Activated CD8-positive, alpha-beta memory T cell treated with anti-CD3 and anti-CD28 coated beads, Interleukin-2, amount 10 ng/mL, durations not matched to agents 7 days and 5 days (primary cell): ENCODE measurements at regions not wholly inside any gene's neighbourhood (a gene's known extent, or its start where the extent isn't known, plus 50 kb on each side); places are given as distances from the start of the nearest gene placed in this dataset.

Experiments
- ATAC-seq: fragments of 150-1000 bp; cut with Tn5 transposase; one replicate; pipeline ENCODE4 v1.10.0; 2021; ENCODE audit warnings: moderate library complexity
- CTCF ChIA-PET: fragments of 350-600 bp; sonication (Branson Sonifier 250); formaldehyde crosslinking; loops from one replicate; lab custom pipeline; 2021; ENCODE audit warnings: antibody characterized with exemption; lab: Charles Lee
- DNase-seq: peaks from one replicate; pipeline ENCODE4 v3.0.0-alpha.2; 2020
- H3K27ac Mint-ChIP-seq: one replicate; pipeline ENCODE4 v1.8.0; 2021; ENCODE audit warnings: mild to moderate bottlenecking, mixed read lengths
- H3K27me3 Mint-ChIP-seq: one replicate; pipeline ENCODE4 v1.8.0; 2021; ENCODE audit warnings: mixed read lengths
- H3K36me3 Mint-ChIP-seq: one replicate; pipeline ENCODE4 v1.8.0; 2021; ENCODE audit warnings: mild to moderate bottlenecking, mixed read lengths
- H3K4me1 Mint-ChIP-seq: one replicate; pipeline ENCODE4 v1.8.0; 2021; ENCODE audit warnings: mixed read lengths
- H3K4me3 Mint-ChIP-seq: one replicate; pipeline ENCODE4 v1.8.0; 2021; ENCODE audit warnings: mild to moderate bottlenecking, moderate library complexity, mixed read lengths
- H3K9me3 Mint-ChIP-seq: one replicate; pipeline ENCODE4 v1.8.0; 2022; ENCODE audit warnings: low read depth, mixed read lengths

DNA sequence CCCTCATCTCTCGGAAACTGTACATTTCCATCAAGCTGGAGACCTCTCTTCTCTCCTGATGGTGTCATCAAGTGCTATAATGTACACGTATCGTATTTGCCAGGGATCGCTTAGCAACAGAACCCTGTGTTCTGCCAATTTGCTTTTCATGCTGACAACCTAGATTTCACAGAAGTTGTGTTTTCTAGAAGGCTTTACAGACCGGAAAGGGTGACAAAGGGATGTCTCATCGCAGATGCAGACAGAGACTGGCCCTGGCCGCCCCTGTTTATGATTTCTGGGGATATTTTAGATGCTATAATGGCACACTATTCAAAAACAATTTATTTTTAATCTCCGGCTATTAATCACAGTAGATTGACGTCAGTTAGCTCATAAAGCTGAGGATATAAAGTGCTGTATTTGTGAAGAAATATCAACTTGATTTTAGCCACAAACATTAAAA is 291.4 kb downstream of the IRS2 start:
- no peak overlapping the region for H3K4me3 Mint-ChIP-seq
- DNase-seq, result no peak
- CTCF ChIA-PET, result no interaction called here
- no peaks in the 10 kb centered on the region for H3K9me3 Mint-ChIP-seq
- ATAC-seq, result no peak
- H3K27me3 Mint-ChIP-seq, result no peaks in the 10 kb centered on the region
- no peak overlapping the region for H3K27ac Mint-ChIP-seq
- no peaks in the 10 kb centered on the region for H3K36me3 Mint-ChIP-seq
- no peaks in the 10 kb centered on the region for H3K4me1 Mint-ChIP-seq

DNA sequence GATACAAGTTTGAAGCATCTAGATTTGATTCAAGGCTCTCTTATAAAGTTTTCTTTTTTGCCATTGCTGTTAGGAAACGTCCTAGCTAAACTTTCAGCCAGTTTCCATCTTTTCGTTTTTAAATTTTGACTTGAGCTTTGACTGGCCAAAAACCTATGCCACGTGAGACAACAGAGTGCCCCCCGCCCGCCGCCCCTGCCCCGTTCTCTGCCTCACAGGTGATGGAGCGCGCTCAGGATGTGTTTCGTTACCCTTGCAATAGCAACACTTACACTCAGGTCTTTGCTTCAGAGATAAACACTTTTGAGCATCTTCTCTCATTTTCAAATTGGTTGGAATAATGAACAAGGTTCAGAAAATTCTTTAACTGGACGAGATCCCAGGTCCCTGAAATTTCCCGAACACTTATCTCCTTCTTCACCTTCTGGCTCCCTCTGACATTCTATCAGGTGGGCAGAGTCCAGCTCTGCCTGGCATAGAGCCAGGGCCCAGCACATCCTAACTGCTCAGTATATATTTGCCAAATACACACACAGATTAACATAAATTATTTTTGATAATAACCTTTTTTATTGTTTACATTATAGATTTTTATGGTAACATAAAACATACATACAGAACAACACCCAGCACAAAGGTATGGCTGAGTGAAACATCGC is 301.1 kb downstream of the IRS2 start:
- H3K4me1 Mint-ChIP-seq, result no peaks in the 10 kb centered on the region
- no peaks in the 10 kb centered on the region for H3K36me3 Mint-ChIP-seq
- no peak for DNase-seq
- no peaks in the 10 kb centered on the region for H3K9me3 Mint-ChIP-seq
- no peak overlapping the region for H3K4me3 Mint-ChIP-seq
- CTCF ChIA-PET, result no interaction called here
- no peak for ATAC-seq
- no peaks in the 10 kb centered on the region for H3K27me3 Mint-ChIP-seq
- no peak overlapping the region for H3K27ac Mint-ChIP-seq

DNA sequence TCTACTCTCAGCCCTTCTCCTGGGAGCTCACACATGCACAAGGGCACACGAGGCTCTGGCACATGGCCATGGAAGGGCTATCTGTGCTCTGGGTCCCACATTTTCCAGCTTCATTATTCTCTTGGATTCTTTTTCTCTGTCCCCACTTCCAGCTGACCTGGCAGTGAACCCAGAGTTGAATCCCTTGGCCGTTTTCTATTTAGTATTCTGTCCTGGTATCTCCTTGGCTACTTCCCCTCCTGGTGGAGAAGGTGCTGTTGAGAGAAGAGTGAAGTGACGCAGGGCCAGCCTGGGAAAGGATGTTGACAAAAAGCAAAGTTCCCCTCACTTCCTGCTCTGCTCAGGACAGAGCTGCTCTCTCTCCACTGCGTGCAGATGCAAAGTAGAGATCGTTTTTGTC is 303.1 kb downstream of the IRS2 start:
- ATAC-seq (no peak), DNase-seq (no peak)
- Mint-ChIP-seq H3K27me3 (no peaks in the 10 kb centered on the region), H3K4me3 (no peak overlapping the region), H3K27ac (no peak overlapping the region), H3K36me3 (no peaks in the 10 kb centered on the region), H3K9me3 (no peaks in the 10 kb centered on the region), H3K4me1 (no peaks in the 10 kb centered on the region)
- CTCF ChIA-PET, result no interaction called here

DNA sequence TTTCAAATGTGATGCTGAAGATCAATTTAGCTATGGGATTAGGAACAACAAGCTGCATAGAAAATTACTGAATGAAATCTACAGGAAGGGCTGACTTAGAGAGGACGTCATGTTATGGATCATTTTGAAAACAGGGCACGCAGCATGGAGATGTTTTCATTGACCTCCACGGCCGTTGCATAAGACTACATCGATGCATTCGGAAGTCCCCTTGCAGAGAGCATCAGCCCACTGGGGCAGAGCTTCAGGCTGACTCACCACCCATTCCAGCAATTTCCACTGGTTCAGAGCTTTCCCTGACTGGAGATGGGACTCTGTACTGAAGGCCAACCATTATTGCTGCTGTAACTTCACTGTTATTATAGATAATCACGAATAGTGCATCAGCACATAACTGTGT is 305.3 kb downstream of the IRS2 start:
- CTCF ChIA-PET, result no interaction called here

DNA sequence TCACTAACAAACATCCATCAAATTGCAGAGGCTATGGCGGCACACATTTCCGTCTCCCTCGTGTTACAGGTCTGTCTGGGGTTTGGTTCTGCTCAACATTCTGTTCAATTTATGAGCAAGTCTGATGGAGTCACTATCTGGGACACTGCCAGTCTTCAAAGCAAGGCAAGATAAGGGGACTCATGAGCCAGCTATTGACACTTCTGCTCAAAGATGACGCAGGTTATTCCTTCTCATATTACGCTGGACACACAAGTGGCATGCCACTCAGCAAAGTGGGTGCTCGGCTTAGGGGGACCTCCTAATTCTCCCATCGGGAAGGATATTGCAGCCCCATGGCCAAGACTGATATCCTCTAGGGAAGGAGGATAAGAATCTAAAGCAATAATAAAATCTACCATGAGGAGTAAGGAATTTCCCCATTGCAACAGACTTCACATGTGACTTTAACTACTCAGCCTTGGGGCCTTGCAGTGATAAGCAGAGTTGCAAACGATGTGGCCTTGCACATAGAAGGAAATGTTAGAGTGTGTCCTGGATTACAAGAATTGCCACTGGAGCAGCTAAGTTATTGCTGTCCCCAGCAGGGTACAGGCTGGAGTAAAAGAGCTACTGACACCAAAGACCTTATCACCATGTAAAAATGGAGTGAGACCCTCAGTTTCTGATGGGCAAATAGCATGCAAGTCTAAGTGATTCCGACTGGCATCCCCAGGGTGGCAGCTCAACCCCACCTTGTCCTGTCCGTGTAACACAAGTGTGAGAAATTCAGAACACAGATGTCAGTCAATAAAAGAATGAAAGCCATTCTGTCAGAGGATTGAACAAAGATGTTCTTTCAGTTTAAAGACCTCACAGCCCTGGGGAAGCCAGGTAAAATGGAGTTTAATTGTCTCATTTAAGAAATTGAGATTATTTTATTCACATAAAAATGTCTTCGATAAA is 306.1 kb downstream of the IRS2 start:
- ATAC-seq (no peak), DNase-seq (no peak)
- H3K9me3 Mint-ChIP-seq, result no peaks in the 10 kb centered on the region
- no peaks in the 10 kb centered on the region for H3K4me1 Mint-ChIP-seq
- CTCF ChIA-PET, result no interaction called here
- no peaks in the 10 kb centered on the region for H3K36me3 Mint-ChIP-seq
- no peak overlapping the region for H3K27ac Mint-ChIP-seq
- H3K27me3 Mint-ChIP-seq, result no peaks in the 10 kb centered on the region
- no peak overlapping the region for H3K4me3 Mint-ChIP-seq

More for the DNA sequence above, 305.3 kb downstream of the IRS2 start:
- ATAC-seq (no peak), DNase-seq (no peak)
- H3K4me1 Mint-ChIP-seq, result no peaks in the 10 kb centered on the region
- no peak overlapping the region for H3K4me3 Mint-ChIP-seq
- H3K36me3 Mint-ChIP-seq, result no peaks in the 10 kb centered on the region
- H3K27ac Mint-ChIP-seq, result no peak overlapping the region
- H3K27me3 Mint-ChIP-seq, result no peaks in the 10 kb centered on the region
- H3K9me3 Mint-ChIP-seq, result no peaks in the 10 kb centered on the region

DNA sequence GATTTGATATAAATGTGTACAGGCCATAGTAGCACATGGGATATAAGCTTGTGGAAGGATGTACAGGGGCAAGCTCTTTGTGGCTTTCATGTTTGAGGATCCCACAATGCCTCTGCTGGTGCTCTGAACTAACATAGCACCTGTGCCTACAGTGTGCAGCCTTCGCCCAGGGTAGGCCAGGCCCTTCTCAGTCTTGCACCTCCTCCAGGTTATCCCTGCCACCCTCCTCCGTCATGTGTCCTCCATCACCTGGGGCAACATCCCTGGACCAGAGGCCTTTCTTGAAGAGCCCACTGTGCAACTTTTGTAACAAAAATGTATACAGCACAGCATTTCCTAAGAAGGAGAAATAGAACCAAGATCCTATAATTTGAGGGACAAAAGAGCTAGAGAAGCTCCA is 306.8 kb downstream of the IRS2 start:
- H3K27me3 Mint-ChIP-seq, result no peaks in the 10 kb centered on the region
- H3K36me3 Mint-ChIP-seq, result no peaks in the 10 kb centered on the region
- H3K9me3 Mint-ChIP-seq, result no peaks in the 10 kb centered on the region
- CTCF ChIA-PET, result no interaction called here
- H3K4me1 Mint-ChIP-seq, result no peaks in the 10 kb centered on the region
- H3K4me3 Mint-ChIP-seq, result no peak overlapping the region
- DNase-seq, result no peak
- ATAC-seq, result no peak
- no peak overlapping the region for H3K27ac Mint-ChIP-seq

DNA sequence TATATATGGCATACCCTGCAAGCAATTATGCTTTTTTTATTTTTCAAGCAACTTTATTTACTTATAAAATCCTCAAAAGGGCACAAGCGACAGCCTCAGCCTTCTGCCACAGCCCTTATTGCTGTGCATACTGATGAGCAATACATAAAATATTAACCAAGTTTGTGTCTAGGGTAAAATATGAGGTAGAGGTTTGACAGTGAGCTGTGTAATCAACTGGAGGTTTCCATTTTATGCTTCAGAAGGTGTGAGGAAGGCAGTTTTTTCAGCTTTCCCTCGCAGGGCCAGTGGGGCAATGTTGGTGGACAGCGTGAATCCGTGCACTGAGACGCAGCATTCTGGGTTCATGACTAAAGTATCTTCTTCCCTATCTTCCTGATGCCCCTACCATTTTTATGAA is 310.4 kb downstream of the IRS2 start:
- CTCF ChIA-PET, result no interaction called here
- ATAC-seq (no peak), DNase-seq (no peak)
- H3K27ac Mint-ChIP-seq, result no peak overlapping the region
- no peaks in the 10 kb centered on the region for H3K27me3 Mint-ChIP-seq
- H3K36me3 Mint-ChIP-seq, result no peaks in the 10 kb centered on the region
- H3K4me3 Mint-ChIP-seq, result no peak overlapping the region
- no peaks in the 10 kb centered on the region for H3K9me3 Mint-ChIP-seq
- H3K4me1 Mint-ChIP-seq, result no peaks in the 10 kb centered on the region

DNA sequence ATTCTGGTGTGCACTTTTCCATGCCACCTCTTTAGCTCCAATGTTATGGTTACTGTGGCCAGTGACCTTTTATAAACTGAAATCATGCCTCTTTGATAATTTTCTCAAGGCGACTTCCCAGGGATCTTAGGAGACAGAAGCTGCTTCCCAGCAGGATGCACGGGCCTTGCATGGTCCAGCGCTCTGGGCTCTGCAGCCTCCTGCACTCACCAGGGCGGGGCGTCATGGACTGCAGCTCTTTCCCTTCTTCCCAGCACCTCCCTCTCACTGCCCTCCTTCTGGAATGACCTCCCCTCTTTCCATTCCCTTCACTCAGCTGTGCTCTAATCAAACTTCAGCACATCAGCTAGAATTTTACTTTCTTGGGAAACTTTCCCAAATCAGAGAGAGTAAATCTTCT is 318.3 kb downstream of the IRS2 start:
- no peaks in the 10 kb centered on the region for H3K4me1 Mint-ChIP-seq
- CTCF ChIA-PET, result no interaction called here
- peaks cover 3% of the 10 kb centered on the region for H3K9me3 Mint-ChIP-seq
- no peaks in the 10 kb centered on the region for H3K27me3 Mint-ChIP-seq
- DNase-seq (no peak), ATAC-seq (no peak)
- no peak overlapping the region for H3K27ac Mint-ChIP-seq
- no peaks in the 10 kb centered on the region for H3K36me3 Mint-ChIP-seq
- no peak overlapping the region for H3K4me3 Mint-ChIP-seq

DNA sequence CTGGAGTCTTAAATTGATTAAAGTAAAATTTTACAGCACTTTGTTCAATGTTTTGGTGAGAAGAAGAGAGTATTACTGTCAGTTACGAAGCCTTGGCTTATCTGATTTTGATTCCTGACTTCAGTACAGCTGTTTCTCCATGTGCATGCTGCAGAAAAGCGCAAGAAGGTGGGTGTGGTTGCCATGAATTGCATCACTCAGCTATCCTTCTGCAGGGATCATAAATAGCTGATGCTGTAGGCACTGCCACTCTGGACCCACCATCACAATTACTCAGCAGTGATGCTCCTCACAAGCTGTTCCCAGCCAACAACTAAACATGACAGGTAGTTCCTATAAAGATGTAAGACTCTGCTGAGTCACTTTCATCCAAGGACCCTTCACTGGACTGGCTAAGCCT is 321.2 kb downstream of the IRS2 start:
- Mint-ChIP-seq H3K4me3 (no peak overlapping the region), H3K27me3 (no peaks in the 10 kb centered on the region), H3K27ac (no peak overlapping the region), H3K36me3 (no peaks in the 10 kb centered on the region), H3K4me1 (no peaks in the 10 kb centered on the region), H3K9me3 (peaks cover 8% of the 10 kb centered on the region)
- DNase-seq (no peak), ATAC-seq (no peak)
- CTCF ChIA-PET, result no interaction called here

DNA sequence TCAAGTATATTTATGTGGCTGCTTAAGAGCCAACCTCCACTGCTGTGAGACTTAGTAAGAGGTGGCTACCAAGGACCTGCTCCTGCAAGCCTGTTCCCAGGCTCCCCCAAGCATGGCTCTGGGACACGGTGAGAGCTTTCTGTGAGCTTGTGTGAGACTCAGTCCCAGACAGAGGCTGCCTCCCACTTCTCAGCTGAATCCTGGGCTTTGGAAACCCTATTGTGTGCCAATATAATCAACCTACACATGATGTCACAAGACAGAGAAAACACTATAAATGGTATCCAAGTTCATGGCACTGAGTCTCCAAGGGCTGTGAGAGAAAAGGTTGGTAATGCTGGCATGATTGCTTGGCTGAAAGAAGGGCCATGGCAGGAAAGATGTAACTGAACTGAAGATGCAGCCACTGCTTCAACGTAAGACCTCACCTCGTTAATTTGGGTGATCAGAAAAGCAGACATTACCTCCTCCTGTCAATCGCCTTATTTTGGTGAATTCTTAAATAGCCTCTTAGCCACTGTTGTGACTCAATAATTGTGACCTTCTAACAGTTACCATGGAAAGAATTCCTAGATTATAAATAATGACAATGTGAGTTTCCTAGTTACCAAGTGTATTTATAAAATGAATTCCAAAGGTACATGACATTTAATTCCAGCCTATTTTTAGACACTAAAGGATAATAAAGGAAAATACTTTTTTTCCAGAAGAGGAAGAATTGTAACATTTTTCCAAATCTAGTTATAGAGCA is 332.0 kb downstream of the IRS2 start:
- DNase-seq, result no peak
- Mint-ChIP-seq H3K4me3 (no peak overlapping the region), H3K27me3 (no peaks in the 10 kb centered on the region), H3K27ac (no peak overlapping the region), H3K4me1 (no peaks in the 10 kb centered on the region), H3K36me3 (no peaks in the 10 kb centered on the region), H3K9me3 (no peaks in the 10 kb centered on the region)
- CTCF ChIA-PET, result no interaction called here
- ATAC-seq, result no peak

DNA sequence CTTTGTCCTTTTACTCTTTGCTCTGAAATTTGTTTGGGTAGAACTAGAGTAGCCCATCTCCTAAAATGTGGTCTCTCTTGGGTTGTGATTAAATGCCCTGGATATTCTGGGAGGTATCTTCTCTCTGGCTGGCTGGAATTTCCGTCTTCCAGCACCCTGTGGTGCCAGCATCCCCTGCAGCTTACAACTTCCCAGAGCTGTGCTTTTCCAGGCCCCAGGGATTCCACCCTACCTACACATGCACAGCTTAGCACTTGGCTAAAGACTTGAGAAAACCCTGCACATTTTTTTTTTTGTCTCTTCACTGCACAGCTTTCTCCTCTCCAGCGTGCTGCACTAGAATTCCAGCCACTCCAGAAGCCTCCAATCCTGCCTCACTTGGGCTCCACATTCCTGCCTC is 334.7 kb downstream of the IRS2 start:
- no peak for DNase-seq
- no peak for ATAC-seq
- Mint-ChIP-seq H3K27me3 (no peaks in the 10 kb centered on the region), H3K4me3 (no peak overlapping the region), H3K9me3 (no peaks in the 10 kb centered on the region), H3K4me1 (no peaks in the 10 kb centered on the region), H3K27ac (no peak overlapping the region), H3K36me3 (no peaks in the 10 kb centered on the region)
- CTCF ChIA-PET, result no interaction called here

DNA sequence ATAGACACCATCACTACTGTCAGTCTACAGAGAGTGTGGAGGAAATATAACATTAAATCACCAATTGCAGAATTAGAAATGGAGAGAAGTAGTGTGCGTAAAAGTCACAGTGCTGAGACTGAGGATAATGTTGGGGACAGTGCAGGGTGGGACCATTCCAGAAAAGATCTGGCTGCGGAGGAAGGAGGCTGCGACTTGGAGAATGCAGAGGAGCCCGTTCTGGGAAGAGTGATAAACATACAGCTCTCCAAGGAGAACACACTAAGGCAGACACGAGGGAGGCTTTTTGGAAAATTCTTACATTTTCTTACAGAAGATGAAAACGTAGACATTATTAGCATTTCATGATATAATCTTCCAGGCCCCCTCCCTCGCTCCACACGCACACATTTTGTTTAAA is 337.8 kb downstream of the IRS2 start:
- DNase-seq (no peak), ATAC-seq (no peak)
- Mint-ChIP-seq H3K27ac (no peak overlapping the region), H3K36me3 (no peaks in the 10 kb centered on the region), H3K4me3 (no peak overlapping the region), H3K4me1 (no peaks in the 10 kb centered on the region), H3K9me3 (no peaks in the 10 kb centered on the region), H3K27me3 (no peaks in the 10 kb centered on the region)
- CTCF ChIA-PET, result no interaction called here

DNA sequence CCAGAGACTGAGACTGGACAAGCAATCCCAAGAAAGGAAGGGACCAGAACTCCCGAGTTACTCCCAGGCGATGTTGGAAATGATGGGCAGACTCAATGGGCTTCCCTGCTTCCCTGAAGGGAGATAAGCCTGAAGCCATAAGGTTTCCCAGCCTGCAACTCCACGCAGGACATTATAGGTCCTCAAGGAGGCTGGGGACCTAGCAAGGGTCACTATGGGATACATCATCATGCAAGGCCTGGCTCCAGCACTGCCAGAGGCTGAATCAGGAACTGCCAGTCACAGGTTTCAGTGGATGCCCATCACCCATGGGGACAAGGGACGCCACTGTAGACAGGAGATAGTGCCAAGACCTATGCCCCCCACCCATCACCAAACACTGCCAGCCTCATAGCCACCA is 338.7 kb downstream of the IRS2 start:
- no peaks in the 10 kb centered on the region for H3K27me3 Mint-ChIP-seq
- no peaks in the 10 kb centered on the region for H3K9me3 Mint-ChIP-seq
- H3K27ac Mint-ChIP-seq, result no peak overlapping the region
- H3K36me3 Mint-ChIP-seq, result no peaks in the 10 kb centered on the region
- CTCF ChIA-PET, result no interaction called here
- ATAC-seq (no peak), DNase-seq (no peak)
- no peaks in the 10 kb centered on the region for H3K4me1 Mint-ChIP-seq
- no peak overlapping the region for H3K4me3 Mint-ChIP-seq

DNA sequence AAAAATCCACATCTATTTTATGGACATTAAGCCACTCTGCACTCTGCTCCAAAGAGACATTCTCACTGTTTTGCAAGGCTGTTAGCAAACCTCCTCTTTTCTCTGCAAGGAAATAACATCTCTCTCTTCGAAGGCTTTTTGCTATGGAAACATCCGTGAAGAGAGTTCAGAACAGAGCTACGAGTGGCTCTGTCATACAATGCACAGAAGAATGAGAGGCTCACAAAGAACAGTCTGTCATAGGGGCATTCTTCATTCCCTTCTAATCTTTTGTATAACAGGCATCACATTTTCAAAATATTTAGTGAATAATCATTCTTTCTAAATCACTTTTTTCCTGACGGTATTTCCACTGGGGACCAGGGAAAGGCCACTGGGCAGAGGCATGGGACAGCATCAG is 346.1 kb downstream of the IRS2 start:
- Mint-ChIP-seq H3K27ac (no peak overlapping the region), H3K4me1 (no peaks in the 10 kb centered on the region)
- no peak for ATAC-seq

More for the DNA sequence above, 346.1 kb downstream of the IRS2 start:
- no peaks in the 10 kb centered on the region for H3K36me3 Mint-ChIP-seq
- DNase-seq, result no peak
- no peaks in the 10 kb centered on the region for H3K9me3 Mint-ChIP-seq
- CTCF ChIA-PET, result no interaction called here
- no peak overlapping the region for H3K4me3 Mint-ChIP-seq
- H3K27me3 Mint-ChIP-seq, result no peaks in the 10 kb centered on the region
